DMS153 treated with DMSO at 0.1 percent for 48 hours (cell line): ENCODE measurements at regions not wholly inside any gene's neighbourhood (a gene's known extent, or its start where the extent isn't known, plus 50 kb on each side); places are given as distances from the start of the nearest gene placed in this dataset.
"Not testable (repeated sequence)": the region's sequence is repeated elsewhere in the genome, so short reads cannot be mapped to it uniquely, and the experiment has no call there.

Experiments used
- DNase-seq: peaks from one replicate; lab custom pipeline; 2025; ENCODE audit not compliant: unreplicated experiment; lab: John Stamatoyannopoulos, UW

GRCh38 chr3:159038405-159038804 is 236.6 kb downstream of the MFSD1 start:
- DNase-seq = no peak

GRCh38 chr3:159039286-159039685 is 237.4 kb downstream of the MFSD1 start:
- DNase-seq = no peak

- peak; percentile 78 for DNase-seq
These were observed 243.5 kb downstream of the MFSD1 start for GRCh38 chr3:159045279-159045885.

GRCh38 chr3:159047361-159047760 is 245.5 kb downstream of the MFSD1 start:
- DNase-seq = no peak

- DNase-seq = not testable (repeated sequence)
These were observed 250.6 kb downstream of the MFSD1 start for GRCh38 chr3:159052494-159052893.

- DNase-seq = no peak
These were observed 255.8 kb downstream of the MFSD1 start for GRCh38 chr3:159057621-159058020.

GRCh38 chr3:159058859-159059258 is 257.0 kb downstream of the MFSD1 start:
- DNase-seq = no peak

GRCh38 chr3:159059395-159059794 is 257.5 kb downstream of the MFSD1 start:
- DNase-seq = no peak

- DNase-seq = no peak
These were observed 261.0 kb downstream of the MFSD1 start for GRCh38 chr3:159062734-159063410.

GRCh38 chr3:159069091-159069490 is 267.2 kb downstream of the MFSD1 start, which contains the start of gene IQCJ:
IQCJ (plus strand) TSS chr3:159069319.
- DNase-seq = no peak

GRCh38 chr3:159069866-159070425 is 268.1 kb downstream of the MFSD1 start:
- no peak for DNase-seq

GRCh38 chr3:159074756-159075701 is 273.2 kb downstream of the MFSD1 start:
- no peak for DNase-seq

- no peak for DNase-seq
These were observed 276.0 kb downstream of the MFSD1 start for GRCh38 chr3:159077860-159078259.

- DNase-seq = no peak
These were observed 278.4 kb downstream of the MFSD1 start for GRCh38 chr3:159080256-159080655.

- DNase-seq = no peak
These were observed 279.0 kb downstream of the MFSD1 start for GRCh38 chr3:159080821-159081220.

- no peak for DNase-seq
These were observed 280.7 kb downstream of the MFSD1 start for GRCh38 chr3:159082519-159082918.

GRCh38 chr3:159091936-159092335 is 290.1 kb downstream of the MFSD1 start:
- no peak for DNase-seq

GRCh38 chr3:159102001-159102400 is 300.1 kb downstream of the MFSD1 start:
- DNase-seq = no peak

- no peak for DNase-seq
These were observed 310.9 kb downstream of the MFSD1 start for GRCh38 chr3:159112724-159113123.

- DNase-seq = no peak
These were observed 311.5 kb downstream of the MFSD1 start for GRCh38 chr3:159113221-159113875.

GRCh38 chr3:159114582-159114981 is 312.7 kb downstream of the MFSD1 start:
- DNase-seq = no peak
